Vagina (tissue), 2 donors: ENCODE measurements at regions not wholly inside any gene's neighbourhood (a gene's known extent, or its start where the extent isn't known, plus 50 kb on each side); places are given as distances from the start of the nearest gene placed in this dataset.

Experiments
- POLR2A ChIP-seq, 2 donors: fragments of 450-650 bp; IDR thresholded peaks; one replicate each; pipeline ENCODE4 v1.6.1; 2017; ENCODE audit warnings: antibody characterized with exemption in 2 of 2, mild to moderate bottlenecking in 2 of 2, moderate library complexity in 2 of 2
- POLR2AphosphoS5 ChIP-seq, 2 donors: sonication (generic); formaldehyde crosslinking; IDR thresholded peaks; one replicate each; pipeline ENCODE4 v1.9.0; 2017; ENCODE audit warnings: antibody characterized with exemption in 2 of 2, mild to moderate bottlenecking in 2 of 2, low read depth in 1 of 2; ENCODE audit not compliant: insufficient read depth in 1 of 2
- TF ChIP-seq, protein P1 (sequence below), 3 experiments: fragments of 450-650 bp in 2 of 3; fragments of 200-600 bp in 1 of 3; sonication (generic) in 1 of 3; IDR thresholded peaks; one replicate each; pipeline ENCODE4 v1.5.1; 2017 to 2019; ENCODE audit warnings: antibody characterized with exemption in 3 of 3, mild to moderate bottlenecking in 2 of 3, moderate library complexity in 2 of 3

DNA sequence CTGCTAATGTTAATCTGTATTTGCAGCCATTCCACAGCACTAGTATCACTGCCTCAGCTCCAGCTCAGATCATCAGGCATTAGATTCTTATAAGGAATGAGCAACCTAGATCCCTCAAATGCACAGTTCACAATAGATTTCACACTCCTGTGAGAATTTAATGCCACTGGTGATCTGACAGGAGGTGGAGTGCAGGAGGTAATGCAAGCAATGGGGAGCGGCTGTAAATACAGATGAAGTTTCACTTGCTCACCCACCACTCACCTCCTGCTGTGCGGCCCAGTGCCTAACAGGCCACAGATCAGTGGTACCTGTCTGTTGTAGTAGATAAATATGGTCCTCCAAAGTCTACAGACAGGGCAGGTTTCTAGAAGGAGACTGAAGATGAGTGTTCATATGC is 97.7 kb upstream of the TMEFF2 start:
- TF ChIP-seq, protein P1, sequence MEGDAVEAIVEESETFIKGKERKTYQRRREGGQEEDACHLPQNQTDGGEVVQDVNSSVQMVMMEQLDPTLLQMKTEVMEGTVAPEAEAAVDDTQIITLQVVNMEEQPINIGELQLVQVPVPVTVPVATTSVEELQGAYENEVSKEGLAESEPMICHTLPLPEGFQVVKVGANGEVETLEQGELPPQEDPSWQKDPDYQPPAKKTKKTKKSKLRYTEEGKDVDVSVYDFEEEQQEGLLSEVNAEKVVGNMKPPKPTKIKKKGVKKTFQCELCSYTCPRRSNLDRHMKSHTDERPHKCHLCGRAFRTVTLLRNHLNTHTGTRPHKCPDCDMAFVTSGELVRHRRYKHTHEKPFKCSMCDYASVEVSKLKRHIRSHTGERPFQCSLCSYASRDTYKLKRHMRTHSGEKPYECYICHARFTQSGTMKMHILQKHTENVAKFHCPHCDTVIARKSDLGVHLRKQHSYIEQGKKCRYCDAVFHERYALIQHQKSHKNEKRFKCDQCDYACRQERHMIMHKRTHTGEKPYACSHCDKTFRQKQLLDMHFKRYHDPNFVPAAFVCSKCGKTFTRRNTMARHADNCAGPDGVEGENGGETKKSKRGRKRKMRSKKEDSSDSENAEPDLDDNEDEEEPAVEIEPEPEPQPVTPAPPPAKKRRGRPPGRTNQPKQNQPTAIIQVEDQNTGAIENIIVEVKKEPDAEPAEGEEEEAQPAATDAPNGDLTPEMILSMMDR (IDR thresholded peaks at IDR 0.05) = no peak
- TF ChIP-seq POLR2A (IDR thresholded peaks at IDR 0.05) = no peak
- no peak for TF ChIP-seq POLR2AphosphoS5 (IDR thresholded peaks at IDR 0.05; ENCODE audit: insufficient read depth in 1 of 2, low read depth in 1 of 2)
